GM12874 (cell line): ENCODE measurements at regions not wholly inside any gene's neighbourhood (a gene's known extent, or its start where the extent isn't known, plus 50 kb on each side); places are given as distances from the start of the nearest gene placed in this dataset.

Experiments
- TF ChIP-seq, protein P1 (sequence below): IDR thresholded peaks from 2 replicates; pipeline ENCODE4 v1.5.1; 2011; ENCODE audit warnings: low read depth, mild to moderate bottlenecking, control low read depth, low read length, moderate library complexity; ENCODE audit not compliant: insufficient read depth

DNA sequence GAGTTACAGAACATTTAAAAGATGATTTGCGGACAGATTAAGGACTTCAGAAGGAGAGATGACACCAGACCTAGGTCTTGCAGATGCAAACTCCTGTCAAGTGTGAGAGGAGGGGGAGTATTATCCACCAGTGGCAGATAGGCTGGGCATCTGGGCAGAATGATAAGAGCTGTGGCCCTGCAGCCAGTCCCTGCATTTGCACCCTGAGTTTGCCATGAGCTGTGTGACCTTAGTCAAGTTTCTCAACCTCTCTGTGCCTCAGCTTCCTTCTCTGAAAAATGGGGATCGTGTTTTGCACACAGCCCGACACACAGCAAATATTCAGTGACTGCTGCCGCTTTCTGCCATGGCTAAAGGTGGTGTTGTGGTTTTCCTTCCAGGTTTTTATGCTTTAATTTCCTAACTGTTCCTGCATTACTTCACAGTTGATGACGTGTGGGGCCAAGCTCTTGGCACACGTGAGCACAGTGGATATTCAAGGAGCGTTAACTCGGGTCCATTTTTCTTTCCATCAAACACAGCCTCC lies 516.2 kb downstream of the CDH26 start:
- TF ChIP-seq, protein P1, sequence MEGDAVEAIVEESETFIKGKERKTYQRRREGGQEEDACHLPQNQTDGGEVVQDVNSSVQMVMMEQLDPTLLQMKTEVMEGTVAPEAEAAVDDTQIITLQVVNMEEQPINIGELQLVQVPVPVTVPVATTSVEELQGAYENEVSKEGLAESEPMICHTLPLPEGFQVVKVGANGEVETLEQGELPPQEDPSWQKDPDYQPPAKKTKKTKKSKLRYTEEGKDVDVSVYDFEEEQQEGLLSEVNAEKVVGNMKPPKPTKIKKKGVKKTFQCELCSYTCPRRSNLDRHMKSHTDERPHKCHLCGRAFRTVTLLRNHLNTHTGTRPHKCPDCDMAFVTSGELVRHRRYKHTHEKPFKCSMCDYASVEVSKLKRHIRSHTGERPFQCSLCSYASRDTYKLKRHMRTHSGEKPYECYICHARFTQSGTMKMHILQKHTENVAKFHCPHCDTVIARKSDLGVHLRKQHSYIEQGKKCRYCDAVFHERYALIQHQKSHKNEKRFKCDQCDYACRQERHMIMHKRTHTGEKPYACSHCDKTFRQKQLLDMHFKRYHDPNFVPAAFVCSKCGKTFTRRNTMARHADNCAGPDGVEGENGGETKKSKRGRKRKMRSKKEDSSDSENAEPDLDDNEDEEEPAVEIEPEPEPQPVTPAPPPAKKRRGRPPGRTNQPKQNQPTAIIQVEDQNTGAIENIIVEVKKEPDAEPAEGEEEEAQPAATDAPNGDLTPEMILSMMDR = no peak

DNA sequence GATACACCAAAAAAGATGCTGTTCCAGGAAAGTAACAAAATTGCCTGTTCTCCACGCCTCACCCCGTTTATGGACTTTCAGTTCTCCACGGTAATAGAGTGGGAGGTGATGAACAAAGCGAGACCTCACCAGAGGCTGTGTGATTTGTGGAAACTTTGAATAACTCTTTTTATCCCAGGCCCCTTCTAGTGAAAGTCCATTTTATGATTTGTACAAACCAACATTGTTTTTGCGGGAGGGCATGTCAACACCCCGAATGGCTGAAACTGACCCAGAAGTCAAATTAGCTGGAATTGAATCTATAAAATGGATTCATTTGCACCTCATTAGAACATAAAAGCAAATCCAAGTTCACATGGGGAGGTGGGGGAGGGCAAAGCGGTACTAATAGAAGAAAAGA lies 517.8 kb downstream of the CDH26 start:
- TF ChIP-seq, protein P1 = no peak

DNA sequence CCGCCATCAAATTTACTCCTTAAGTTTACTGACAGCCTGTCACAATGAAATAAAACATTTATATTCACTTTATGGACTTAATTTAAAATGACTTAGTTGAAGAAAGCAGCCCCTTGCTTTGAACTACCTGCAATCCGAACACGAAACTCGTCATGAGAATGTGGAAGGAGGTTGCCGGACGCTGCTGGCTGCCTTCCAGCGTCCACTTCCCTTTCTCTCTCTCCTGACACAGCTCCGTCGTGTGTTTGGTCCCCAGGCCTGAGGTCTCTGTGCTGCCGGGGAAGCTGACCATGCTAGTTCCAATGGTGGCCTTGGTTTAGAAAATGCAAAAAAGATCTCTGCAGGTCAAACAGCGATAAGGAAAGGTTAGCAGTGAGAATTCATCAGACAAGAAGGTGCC lies 519.7 kb downstream of the CDH26 start:
- TF ChIP-seq, protein P1 = no peak

GRCh38 chr20:60478533-60478932 lies 520.3 kb downstream of the CDH26 start:
- TF ChIP-seq, protein P1 = no peak

- TF ChIP-seq, protein P1 = no peak
Observed at GRCh38 chr20:60480950-60481742, 522.9 kb downstream of the CDH26 start.

- TF ChIP-seq, protein P1 = no peak
Observed at GRCh38 chr20:60481743-60482133, 523.5 kb downstream of the CDH26 start.

GRCh38 chr20:60482221-60483008 lies 524.2 kb downstream of the CDH26 start:
- TF ChIP-seq, protein P1 = no peak
